GM12872 (cell line): ENCODE measurements at regions not wholly inside any gene's neighbourhood (a gene's known extent, or its start where the extent isn't known, plus 50 kb on each side); places are given as distances from the start of the nearest gene placed in this dataset.

Experiments
- TF ChIP-seq, protein P1 (sequence below): IDR thresholded peaks from 3 replicates; pipeline ENCODE4 v1.5.1; 2011; ENCODE audit warnings: low read depth, mild to moderate bottlenecking, low read length, moderate library complexity; ENCODE audit not compliant: insufficient read depth

DNA sequence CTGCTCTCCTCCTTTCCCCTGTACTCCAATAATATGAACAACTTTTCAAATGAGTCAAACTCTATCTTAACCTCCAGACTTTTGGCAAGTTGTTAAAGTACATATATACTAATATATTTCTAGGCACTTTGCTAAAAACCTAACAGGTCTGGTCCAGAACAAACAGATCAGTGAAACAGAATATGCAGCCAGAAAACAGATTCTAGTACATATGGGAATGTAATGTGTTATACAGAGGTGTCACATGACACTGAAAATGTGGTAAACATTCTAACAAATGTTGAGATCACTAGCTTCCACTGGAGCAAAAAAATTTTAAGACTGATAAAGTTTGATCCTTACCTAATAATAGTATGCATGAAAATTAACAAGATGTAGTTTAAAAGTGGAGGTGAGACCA lies 136.9 kb downstream of the OR2K2 start:
- TF ChIP-seq, protein P1, sequence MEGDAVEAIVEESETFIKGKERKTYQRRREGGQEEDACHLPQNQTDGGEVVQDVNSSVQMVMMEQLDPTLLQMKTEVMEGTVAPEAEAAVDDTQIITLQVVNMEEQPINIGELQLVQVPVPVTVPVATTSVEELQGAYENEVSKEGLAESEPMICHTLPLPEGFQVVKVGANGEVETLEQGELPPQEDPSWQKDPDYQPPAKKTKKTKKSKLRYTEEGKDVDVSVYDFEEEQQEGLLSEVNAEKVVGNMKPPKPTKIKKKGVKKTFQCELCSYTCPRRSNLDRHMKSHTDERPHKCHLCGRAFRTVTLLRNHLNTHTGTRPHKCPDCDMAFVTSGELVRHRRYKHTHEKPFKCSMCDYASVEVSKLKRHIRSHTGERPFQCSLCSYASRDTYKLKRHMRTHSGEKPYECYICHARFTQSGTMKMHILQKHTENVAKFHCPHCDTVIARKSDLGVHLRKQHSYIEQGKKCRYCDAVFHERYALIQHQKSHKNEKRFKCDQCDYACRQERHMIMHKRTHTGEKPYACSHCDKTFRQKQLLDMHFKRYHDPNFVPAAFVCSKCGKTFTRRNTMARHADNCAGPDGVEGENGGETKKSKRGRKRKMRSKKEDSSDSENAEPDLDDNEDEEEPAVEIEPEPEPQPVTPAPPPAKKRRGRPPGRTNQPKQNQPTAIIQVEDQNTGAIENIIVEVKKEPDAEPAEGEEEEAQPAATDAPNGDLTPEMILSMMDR = no peak

DNA sequence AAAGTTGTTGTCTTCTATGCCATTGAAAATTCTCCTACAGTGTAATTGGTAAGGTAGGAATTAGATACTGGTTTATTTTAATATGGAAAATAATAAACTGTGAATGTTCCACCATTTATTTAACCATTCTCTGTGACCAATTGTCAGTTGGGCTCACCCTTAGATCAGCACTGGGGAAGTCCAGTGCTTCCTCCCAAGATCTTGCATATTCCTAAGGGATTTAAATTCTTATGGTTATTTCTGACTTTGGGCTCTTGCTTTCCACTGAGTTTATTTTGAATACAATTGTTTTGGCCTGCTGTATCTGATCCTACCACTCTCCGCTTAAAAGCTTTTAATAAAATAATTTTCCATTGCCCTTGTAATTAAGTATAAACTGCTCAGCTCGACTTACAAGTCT lies 137.4 kb downstream of the OR2K2 start:
- TF ChIP-seq, protein P1 = no peak

DNA sequence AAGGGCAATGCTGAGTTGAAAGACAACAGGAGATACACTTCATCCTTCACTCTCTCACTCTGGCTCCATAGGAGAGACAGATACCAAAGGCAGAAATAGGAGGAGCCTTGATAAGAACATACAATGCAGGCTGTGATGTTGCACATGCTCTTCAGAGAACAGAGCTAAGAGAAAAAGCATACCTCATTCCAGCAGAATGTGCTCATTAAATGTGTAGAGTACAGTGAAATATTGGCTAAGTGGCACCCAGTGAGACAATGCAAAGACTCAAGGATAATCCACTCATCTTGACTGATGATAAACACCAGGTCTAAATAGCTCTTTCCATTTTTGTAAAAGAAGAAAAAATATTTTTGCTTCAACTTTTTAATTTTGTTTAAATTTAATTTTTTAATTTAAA lies 139.7 kb downstream of the OR2K2 start:
- TF ChIP-seq, protein P1 = no peak

DNA sequence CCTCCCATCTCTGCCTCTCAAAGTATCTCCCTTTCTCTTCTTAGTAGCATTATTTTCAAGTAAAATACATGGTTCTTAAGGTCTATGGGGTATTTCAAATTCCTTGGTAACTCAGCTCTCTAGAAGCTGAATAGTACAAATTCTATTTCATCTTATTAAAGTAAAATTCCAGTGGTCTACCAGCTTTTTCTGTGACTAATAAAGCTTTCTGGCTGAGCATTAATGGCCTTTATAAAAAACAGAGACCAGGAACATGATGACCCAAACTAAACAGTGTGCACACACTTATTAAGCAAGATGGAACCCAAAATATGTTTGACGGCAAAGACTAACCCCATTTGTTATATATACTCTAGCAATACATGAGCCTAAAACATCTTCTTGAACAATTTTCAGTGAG lies 142.6 kb downstream of the OR2K2 start:
- TF ChIP-seq, protein P1 = no peak

DNA sequence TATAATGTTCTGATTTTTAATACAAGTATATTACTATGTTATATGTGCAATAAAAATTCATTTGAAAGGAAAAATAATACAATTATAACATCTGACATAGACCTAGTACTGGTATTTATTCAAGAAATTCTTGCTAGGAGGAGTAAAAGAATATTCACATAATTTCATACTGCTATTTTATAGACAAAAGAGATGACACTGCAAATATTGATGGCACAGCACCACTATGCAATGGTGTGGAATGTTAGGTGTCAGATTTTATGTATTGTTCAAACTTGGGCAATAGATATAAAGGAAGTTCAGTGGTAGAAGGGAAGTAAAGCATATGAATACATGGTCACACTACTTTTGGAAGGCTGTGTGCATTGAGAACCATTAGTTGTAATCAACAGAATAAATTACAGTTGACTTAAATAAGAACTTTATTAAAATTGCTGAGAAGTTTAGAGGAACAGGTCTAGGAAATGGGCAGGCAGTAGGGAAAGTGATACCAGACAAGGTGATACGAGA lies 143.9 kb downstream of the OR2K2 start:
- TF ChIP-seq, protein P1 = no peak

DNA sequence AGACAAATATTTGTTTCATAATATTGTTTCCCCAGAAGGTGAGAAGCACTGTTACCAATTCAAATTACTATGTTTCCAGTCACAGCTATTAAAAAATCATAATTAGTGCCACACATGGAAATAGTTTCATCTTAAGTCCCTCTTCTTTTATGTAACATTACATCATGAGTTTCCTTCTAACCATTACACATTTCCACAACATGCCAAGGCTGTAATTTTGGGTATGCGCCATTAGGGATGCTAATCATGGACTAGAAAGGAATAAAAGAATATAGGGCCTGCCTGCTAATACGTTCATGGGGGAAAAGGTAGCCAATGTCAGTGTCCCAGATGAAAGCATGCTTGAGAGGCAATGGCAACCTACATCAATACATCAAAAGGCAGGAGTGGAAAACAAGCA lies 142.5 kb upstream of the LPAR1 start:
- TF ChIP-seq, protein P1 = no peak

DNA sequence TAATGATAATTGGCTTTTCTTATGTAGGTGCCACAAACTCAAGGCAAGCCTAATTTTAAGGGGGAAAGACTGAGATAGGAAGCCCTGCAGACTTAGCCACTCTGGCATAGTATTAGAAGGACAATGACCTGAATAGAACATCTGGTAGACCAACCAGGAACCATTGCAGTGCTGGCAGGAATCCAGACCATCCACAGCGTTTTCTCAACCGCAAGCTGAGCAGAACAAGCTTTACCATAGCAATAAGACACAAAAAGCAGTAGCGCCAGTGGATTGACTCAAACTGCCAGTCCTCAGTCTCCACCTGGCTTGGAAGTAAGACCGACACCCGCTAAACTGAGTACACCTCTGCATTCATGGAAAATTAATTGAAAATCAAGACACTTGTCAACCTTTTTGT lies 141.3 kb upstream of the LPAR1 start:
- TF ChIP-seq, protein P1 = no peak
